ENCODE measurements at regions not wholly inside any gene's neighbourhood (a gene's known extent, or its start where the extent isn't known, plus 50 kb on each side); places are given as distances from the start of the nearest gene placed in this dataset.
"Not testable (repeated sequence)": the region's sequence is repeated elsewhere in the genome, so short reads cannot be mapped to it uniquely, and the experiment has no call there.

- H3F3A ChIP-seq (ENCODE audit: control insufficient read depth, insufficient read depth), result no peaks in the 10 kb centered on the region
- no peak overlapping the region for H3K4me3 ChIP-seq (ENCODE audit: low read length)
- H4K20me1 ChIP-seq (ENCODE audit: control insufficient read depth, insufficient read depth, low read depth, low read length), result no peaks in the 10 kb centered on the region
- no peaks in the 10 kb centered on the region for H3K9me2 ChIP-seq (replicated peaks; ENCODE audit: control insufficient read depth, low read length)
- no peak overlapping the region for H3K27ac ChIP-seq (ENCODE audit: low read depth, low read length)
- H3K36me3 ChIP-seq (ENCODE audit: control insufficient read depth, low read length), result no peaks in the 10 kb centered on the region
- no peaks in the 10 kb centered on the region for H3K4me1 ChIP-seq (ENCODE audit: control insufficient read depth, low read length)
- no peaks in the 10 kb centered on the region for H3K79me2 ChIP-seq (ENCODE audit: control insufficient read depth, low read length)
- H3K27me3 ChIP-seq (ENCODE audit: control insufficient read depth, low read length), result no peaks in the 10 kb centered on the region
- no peak for TF ChIP-seq EZH2phosphoT487 (IDR thresholded peaks at IDR 0.05; ENCODE audit: borderline replicate concordance, low read length)
- TF ChIP-seq CTCF (IDR thresholded peaks at IDR 0.05; ENCODE audit: low read depth, low read length, poor library complexity, severe bottlenecking), result no peak
- H3K9me3 ChIP-seq (ENCODE audit: control insufficient read depth, insufficient read depth, low read length), result peaks cover 8% of the 10 kb centered on the region; the same call in 1 of the 2 replicates
- no peak overlapping the region for H3K4me2 ChIP-seq (ENCODE audit: low read length)
Measured at GRCh38 chr15:94858449-94858848, 627.1 kb downstream of the MCTP2 start.

GRCh38 chr15:94858920-94859319 is 627.6 kb downstream of the MCTP2 start:
- Histone ChIP-seq H3K4me1 (ENCODE audit: control insufficient read depth, low read length) (no peaks in the 10 kb centered on the region), H3K27me3 (ENCODE audit: control insufficient read depth, low read length) (no peaks in the 10 kb centered on the region), H3K27ac (ENCODE audit: low read depth, low read length) (no peak overlapping the region), H3K9me2 (replicated peaks; ENCODE audit: control insufficient read depth, low read length) (no peaks in the 10 kb centered on the region), H4K20me1 (ENCODE audit: control insufficient read depth, insufficient read depth, low read depth, low read length) (no peaks in the 10 kb centered on the region), H3K9me3 (ENCODE audit: control insufficient read depth, insufficient read depth, low read length) (peaks cover 8% of the 10 kb centered on the region; the same call in 1 of the 2 replicates), H3K4me3 (ENCODE audit: low read length) (no peak overlapping the region), H3K79me2 (ENCODE audit: control insufficient read depth, low read length) (no peaks in the 10 kb centered on the region), H3F3A (ENCODE audit: control insufficient read depth, insufficient read depth) (no peaks in the 10 kb centered on the region), H3K4me2 (ENCODE audit: low read length) (no peak overlapping the region), H3K36me3 (ENCODE audit: control insufficient read depth, low read length) (no peaks in the 10 kb centered on the region)
- no peak for TF ChIP-seq EZH2phosphoT487 (IDR thresholded peaks at IDR 0.05; ENCODE audit: borderline replicate concordance, low read length)
- TF ChIP-seq CTCF (IDR thresholded peaks at IDR 0.05; ENCODE audit: low read depth, low read length, poor library complexity, severe bottlenecking), result no peak

GRCh38 chr15:94864600-94864999 is 633.2 kb downstream of the MCTP2 start:
- H3K36me3 ChIP-seq (ENCODE audit: control insufficient read depth, low read length), result no peaks in the 10 kb centered on the region
- TF ChIP-seq EZH2phosphoT487 (IDR thresholded peaks at IDR 0.05; ENCODE audit: borderline replicate concordance, low read length) (no peak), CTCF (IDR thresholded peaks at IDR 0.05; ENCODE audit: low read depth, low read length, poor library complexity, severe bottlenecking) (no peak)
- no peak overlapping the region for H3K4me3 ChIP-seq (ENCODE audit: low read length)
- H3K79me2 ChIP-seq (ENCODE audit: control insufficient read depth, low read length), result no peaks in the 10 kb centered on the region
- no peaks in the 10 kb centered on the region for H3K27me3 ChIP-seq (ENCODE audit: control insufficient read depth, low read length)
- H3K4me1 ChIP-seq (ENCODE audit: control insufficient read depth, low read length), result no peaks in the 10 kb centered on the region
- no peaks in the 10 kb centered on the region for H3K9me3 ChIP-seq (ENCODE audit: control insufficient read depth, insufficient read depth, low read length)
- H3F3A ChIP-seq (ENCODE audit: control insufficient read depth, insufficient read depth), result no peaks in the 10 kb centered on the region
- H3K4me2 ChIP-seq (ENCODE audit: low read length), result no peak overlapping the region
- H3K9me2 ChIP-seq (replicated peaks; ENCODE audit: control insufficient read depth, low read length), result no peaks in the 10 kb centered on the region
- no peak overlapping the region for H3K27ac ChIP-seq (ENCODE audit: low read depth, low read length)
- no peaks in the 10 kb centered on the region for H4K20me1 ChIP-seq (ENCODE audit: control insufficient read depth, insufficient read depth, low read depth, low read length)

GRCh38 chr15:94868265-94868664 is 636.9 kb downstream of the MCTP2 start:
- not testable (repeated sequence) for H3K9me2 ChIP-seq (replicated peaks; ENCODE audit: control insufficient read depth, low read length); H3K36me3 ChIP-seq (ENCODE audit: control insufficient read depth, low read length); H3K4me2 ChIP-seq (ENCODE audit: low read length); H3F3A ChIP-seq (ENCODE audit: control insufficient read depth, insufficient read depth); H4K20me1 ChIP-seq (ENCODE audit: control insufficient read depth, insufficient read depth, low read depth, low read length); H3K79me2 ChIP-seq (ENCODE audit: control insufficient read depth, low read length); H3K27me3 ChIP-seq (ENCODE audit: control insufficient read depth, low read length); H3K4me1 ChIP-seq (ENCODE audit: control insufficient read depth, low read length); H3K9me3 ChIP-seq (ENCODE audit: control insufficient read depth, insufficient read depth, low read length); H3K27ac ChIP-seq (ENCODE audit: low read depth, low read length); H3K4me3 ChIP-seq (ENCODE audit: low read length)

Data from DOHH2 (cell line).